ENCODE measurements at regions not wholly inside any gene's neighbourhood (a gene's known extent, or its start where the extent isn't known, plus 50 kb on each side); places are given as distances from the start of the nearest gene placed in this dataset.

DNA sequence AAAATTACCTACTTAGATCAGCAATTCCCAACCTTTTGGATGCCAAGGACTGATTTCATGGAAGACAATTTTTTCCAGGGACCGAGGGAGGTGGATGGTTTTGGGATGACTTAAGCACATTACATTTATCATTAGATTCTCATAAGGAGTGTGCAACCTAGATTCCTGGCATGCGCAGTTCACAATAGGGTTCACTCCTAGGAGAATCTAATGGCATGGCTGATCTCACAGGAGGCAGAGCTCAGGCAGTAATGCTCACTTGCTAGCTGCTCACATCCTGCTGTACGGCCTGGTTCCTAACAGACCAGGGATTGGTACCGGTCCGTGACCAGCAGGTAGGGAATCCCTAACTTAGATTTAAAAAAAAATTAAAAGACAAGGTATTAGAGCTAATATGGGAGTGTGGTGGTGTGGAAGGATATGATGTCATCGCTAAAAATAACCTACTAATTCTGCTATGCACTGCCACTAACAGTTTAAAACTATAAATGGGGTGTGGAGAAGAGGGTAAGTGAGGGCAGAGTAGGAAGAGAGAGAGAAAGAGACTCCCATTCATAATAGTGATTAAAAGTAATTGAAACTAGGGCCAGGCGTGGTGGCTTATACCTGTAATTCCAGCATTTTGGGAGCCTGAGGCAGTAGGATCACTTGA lies 282.7 kb downstream of the BAMBI start:
- Histone ChIP-seq H3K27me3 (ENCODE audit: control insufficient read depth, insufficient read depth, low read length) (no peaks in the 10 kb centered on the region), H3K4me2 (ENCODE audit: extremely low read depth, insufficient read depth, low read length) (no peak overlapping the region), H2AFZ (ENCODE audit: low read length) (no peak overlapping the region), H3K36me3 (ENCODE audit: control insufficient read depth, insufficient read depth, low read length) (no peaks in the 10 kb centered on the region), H3K27ac (ENCODE audit: insufficient read depth, low read length) (no peak overlapping the region), H3K4me1 (ENCODE audit: control insufficient read depth, extremely low read depth, insufficient read depth, low read length) (no peaks in the 10 kb centered on the region), H3K9me3 (ENCODE audit: control insufficient read depth, insufficient read depth, low read depth, low read length) (no peaks in the 10 kb centered on the region), H3K4me3 (replicated peaks in 1 of 4; ENCODE audit: control extremely low read depth in 1 of 4, insufficient read depth in 1 of 4, low read depth in 3 of 4, low read length in 4 of 4) (no peak overlapping the region), H3K9ac (ENCODE audit: insufficient read depth, low read length) (no peak overlapping the region), H4K20me1 (ENCODE audit: control insufficient read depth, extremely low read depth, insufficient read depth, low read length) (no peaks in the 10 kb centered on the region), H3K79me2 (ENCODE audit: control insufficient read depth, insufficient read depth, low read length) (no peaks in the 10 kb centered on the region)
- no peak for TF ChIP-seq CTCF (conservative IDR thresholded peaks at IDR 0.05 in 1 of 2, IDR thresholded peaks at IDR 0.05 in 1 of 2; ENCODE audit: low read depth in 1 of 2, low read length in 2 of 2)
- TF ChIP-seq EZH2 (IDR thresholded peaks at IDR 0.05; ENCODE audit: low read length, missing control alignments): no peak
- DNase-seq (ENCODE audit: low read depth in 2 of 2): peak in 1 of 2 donors; percentile 39

- no peak for DNase-seq (ENCODE audit: low read depth in 2 of 2)
- no peak overlapping the region for H3K27ac ChIP-seq (ENCODE audit: insufficient read depth, low read length)
- no peak overlapping the region for H3K9ac ChIP-seq (ENCODE audit: insufficient read depth, low read length)
- no peaks in the 10 kb centered on the region for H3K27me3 ChIP-seq (ENCODE audit: control insufficient read depth, insufficient read depth, low read length)
- H4K20me1 ChIP-seq (ENCODE audit: control insufficient read depth, extremely low read depth, insufficient read depth, low read length): no peaks in the 10 kb centered on the region
- no peak overlapping the region for H2AFZ ChIP-seq (ENCODE audit: low read length)
- no peak overlapping the region for H3K4me2 ChIP-seq (ENCODE audit: extremely low read depth, insufficient read depth, low read length)
- H3K4me3 ChIP-seq (replicated peaks in 1 of 4; ENCODE audit: control extremely low read depth in 1 of 4, insufficient read depth in 1 of 4, low read depth in 3 of 4, low read length in 4 of 4): no peak overlapping the region
- H3K9me3 ChIP-seq (ENCODE audit: control insufficient read depth, insufficient read depth, low read depth, low read length): no peaks in the 10 kb centered on the region
- no peaks in the 10 kb centered on the region for H3K36me3 ChIP-seq (ENCODE audit: control insufficient read depth, insufficient read depth, low read length)
- H3K79me2 ChIP-seq (ENCODE audit: control insufficient read depth, insufficient read depth, low read length): no peaks in the 10 kb centered on the region
- H3K4me1 ChIP-seq (ENCODE audit: control insufficient read depth, extremely low read depth, insufficient read depth, low read length): no peaks in the 10 kb centered on the region
- TF ChIP-seq EZH2 (IDR thresholded peaks at IDR 0.05; ENCODE audit: low read length, missing control alignments) (no peak), CTCF (conservative IDR thresholded peaks at IDR 0.05 in 1 of 2, IDR thresholded peaks at IDR 0.05 in 1 of 2; ENCODE audit: low read depth in 1 of 2, low read length in 2 of 2) (no peak)
These were observed 285.4 kb downstream of the BAMBI start for GRCh38 chr10:28962768-28963167.

- no peaks in the 10 kb centered on the region for H3K27me3 ChIP-seq (ENCODE audit: control insufficient read depth, insufficient read depth, low read length)
- H2AFZ ChIP-seq (ENCODE audit: low read length): no peak overlapping the region
- H3K79me2 ChIP-seq (ENCODE audit: control insufficient read depth, insufficient read depth, low read length): no peaks in the 10 kb centered on the region
- no peaks in the 10 kb centered on the region for H4K20me1 ChIP-seq (ENCODE audit: control insufficient read depth, extremely low read depth, insufficient read depth, low read length)
- H3K4me3 ChIP-seq (replicated peaks in 1 of 4; ENCODE audit: control extremely low read depth in 1 of 4, insufficient read depth in 1 of 4, low read depth in 3 of 4, low read length in 4 of 4): no peak overlapping the region
- H3K27ac ChIP-seq (ENCODE audit: insufficient read depth, low read length): no peak overlapping the region
- DNase-seq (ENCODE audit: low read depth in 2 of 2): no peak
- H3K4me1 ChIP-seq (ENCODE audit: control insufficient read depth, extremely low read depth, insufficient read depth, low read length): no peaks in the 10 kb centered on the region
- H3K9me3 ChIP-seq (ENCODE audit: control insufficient read depth, insufficient read depth, low read depth, low read length): no peaks in the 10 kb centered on the region
- H3K36me3 ChIP-seq (ENCODE audit: control insufficient read depth, insufficient read depth, low read length): no peaks in the 10 kb centered on the region
- H3K9ac ChIP-seq (ENCODE audit: insufficient read depth, low read length): no peak overlapping the region
- no peak overlapping the region for H3K4me2 ChIP-seq (ENCODE audit: extremely low read depth, insufficient read depth, low read length)
- no peak for TF ChIP-seq CTCF (conservative IDR thresholded peaks at IDR 0.05 in 1 of 2, IDR thresholded peaks at IDR 0.05 in 1 of 2; ENCODE audit: low read depth in 1 of 2, low read length in 2 of 2)
These were observed 286.4 kb downstream of the BAMBI start for GRCh38 chr10:28963539-28964221.

Measured in fibroblast of lung (primary cell).